ENCODE measurements at regions not wholly inside any gene's neighbourhood (a gene's known extent, or its start where the extent isn't known, plus 50 kb on each side); places are given as distances from the start of the nearest gene placed in this dataset.
"Not testable (repeated sequence)": the region's sequence is repeated elsewhere in the genome, so short reads cannot be mapped to it uniquely, and the experiment has no call there.

DNA sequence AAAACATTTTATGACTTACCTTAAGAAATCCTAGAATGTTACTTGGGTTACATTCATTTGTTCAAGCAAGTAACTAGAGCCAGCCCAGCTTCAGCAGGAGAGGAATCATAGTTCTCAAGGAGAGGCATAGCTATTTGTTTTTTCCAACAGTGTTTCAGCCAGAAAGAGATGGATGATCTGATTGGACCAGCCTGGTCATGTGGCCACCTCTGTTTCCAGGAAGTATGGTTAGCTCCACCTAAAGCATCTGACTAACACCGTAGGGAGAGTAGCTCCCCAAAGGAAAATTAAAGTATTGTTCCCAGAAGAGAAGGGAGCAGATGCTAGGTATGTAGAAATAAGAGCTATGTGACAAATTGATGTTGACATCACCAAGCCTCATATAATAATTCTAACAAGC is 417.1 kb downstream of the TAFA4 start:
- WGBS, 3 donors: 47 to 62% (median 54%) methylated on average over 1 of the region's 1 CpG
- Histone ChIP-seq H3K4me3 (no peak overlapping the region), H3K4me1 (ENCODE audit: insufficient read depth) (no peaks in the 10 kb centered on the region), H3K9me3 (no peaks in the 10 kb centered on the region), H3K27ac (no peak overlapping the region), H3K36me3 (no peaks in the 10 kb centered on the region), H3K27me3 (no peaks in the 10 kb centered on the region)
- intact Hi-C loops (cut with DNase I): loop anchor here in 1 of 4 donors (10.0 kb wide), 1 partner anchor 390 kb away; no protein-coding TSS in a partner anchor
- no peak for TF ChIP-seq POLR2A (IDR thresholded peaks at IDR 0.05)
- DNase-seq: no peak

- WGBS, 3 donors: 6 to 50% (median 44%) methylated on average over 2 of the region's 2 CpGs
- no peaks in the 10 kb centered on the region for H3K27me3 ChIP-seq
- no peak for DNase-seq
- no peak overlapping the region for H3K27ac ChIP-seq
- H3K36me3 ChIP-seq: no peaks in the 10 kb centered on the region
- no peaks in the 10 kb centered on the region for H3K9me3 ChIP-seq
- H3K4me1 ChIP-seq (ENCODE audit: insufficient read depth): no peaks in the 10 kb centered on the region
- intact Hi-C loops (cut with DNase I): no loop called here
- H3K4me3 ChIP-seq: no peak overlapping the region
- no peak for TF ChIP-seq EP300 (IDR thresholded peaks at IDR 0.05)
- TF ChIP-seq CTCF (IDR thresholded peaks at IDR 0.05): no peak
- no peak for TF ChIP-seq POLR2A (IDR thresholded peaks at IDR 0.05)
These were observed 428.1 kb downstream of the TAFA4 start for GRCh38 chr3:68504201-68504600.

GRCh38 chr3:68485845-68486244 is 446.5 kb downstream of the TAFA4 start:
- intact Hi-C loops (cut with DNase I); H3K4me3 ChIP-seq; H3K27me3 ChIP-seq; DNase-seq; H3K9me3 ChIP-seq; H3K36me3 ChIP-seq; H3K4me1 ChIP-seq (ENCODE audit: insufficient read depth); H3K27ac ChIP-seq: not testable (repeated sequence)
- 34 to 69% (median 63%) methylated on average over 1 of the region's 1 CpG for WGBS, 3 donors

- no peak for TF ChIP-seq CTCF (IDR thresholded peaks at IDR 0.05)
- TF ChIP-seq EP300 (IDR thresholded peaks at IDR 0.05): no peak
- TF ChIP-seq POLR2A (IDR thresholded peaks at IDR 0.05): no peak
- no peak for DNase-seq
- Histone ChIP-seq H3K27ac (no peak overlapping the region), H3K36me3 (no peaks in the 10 kb centered on the region), H3K4me1 (ENCODE audit: insufficient read depth) (no peaks in the 10 kb centered on the region), H3K27me3 (no peaks in the 10 kb centered on the region), H3K4me3 (no peak overlapping the region), H3K9me3 (no peaks in the 10 kb centered on the region)
- 9 to 28% (median 13%) methylated on average over 1 of the region's 1 CpG for WGBS, 3 donors
- intact Hi-C loops (cut with DNase I): no loop called here
These were observed 447.3 kb downstream of the TAFA4 start for GRCh38 chr3:68485051-68485450.

DNA sequence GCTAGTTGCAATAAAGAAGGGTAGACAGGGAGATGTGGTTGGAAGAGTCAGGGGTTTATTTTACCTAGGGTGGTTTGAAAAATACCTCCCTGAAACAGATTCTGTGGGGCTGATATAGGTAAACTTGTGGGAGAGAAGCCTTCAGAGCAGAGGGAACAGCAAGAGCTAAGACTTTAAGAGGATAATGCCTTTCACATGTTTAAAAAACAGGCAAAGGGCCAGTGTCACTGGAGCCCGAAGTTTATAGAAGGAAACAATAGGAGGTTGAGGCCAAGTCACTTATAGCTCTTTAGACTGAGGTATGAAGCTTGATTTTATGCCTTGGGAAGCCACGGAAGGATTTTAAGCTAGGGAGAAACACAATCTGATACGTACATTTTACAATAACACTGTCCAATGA is 448.7 kb downstream of the TAFA4 start:
- Histone ChIP-seq H3K27me3 (no peaks in the 10 kb centered on the region), H3K4me1 (ENCODE audit: insufficient read depth) (no peaks in the 10 kb centered on the region), H3K9me3 (no peaks in the 10 kb centered on the region), H3K4me3 (no peak overlapping the region), H3K27ac (no peak overlapping the region), H3K36me3 (no peaks in the 10 kb centered on the region)
- WGBS, 3 donors: 86 to 87% (median 87%) methylated on average over 3 of the region's 3 CpGs
- TF ChIP-seq EP300 (IDR thresholded peaks at IDR 0.05) (no peak), CTCF (IDR thresholded peaks at IDR 0.05) (no peak), POLR2A (IDR thresholded peaks at IDR 0.05) (no peak)
- intact Hi-C loops (cut with DNase I): no loop called here
- DNase-seq: no peak

DNA sequence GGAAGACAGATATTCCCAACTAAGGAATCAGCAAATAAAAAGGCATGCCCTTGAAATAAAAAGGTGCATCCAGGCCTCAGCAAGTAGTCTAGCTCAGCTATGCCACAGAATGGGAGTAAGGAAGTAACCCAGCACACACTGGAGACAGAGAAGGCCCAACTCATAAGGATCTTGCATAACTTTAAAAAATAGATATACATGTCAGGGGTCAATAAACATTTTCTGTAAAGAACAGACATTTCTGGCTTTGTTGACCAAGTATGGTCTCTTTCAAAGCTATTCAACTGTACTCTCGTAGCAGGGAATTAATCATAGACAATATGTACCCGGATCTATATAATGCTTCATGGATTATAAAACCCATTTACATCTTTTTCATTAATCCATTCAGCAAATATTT is 449.3 kb downstream of the TAFA4 start:
- Histone ChIP-seq H3K4me1 (ENCODE audit: insufficient read depth) (no peaks in the 10 kb centered on the region), H3K27me3 (no peaks in the 10 kb centered on the region), H3K27ac (no peak overlapping the region), H3K36me3 (no peaks in the 10 kb centered on the region), H3K4me3 (no peak overlapping the region), H3K9me3 (no peaks in the 10 kb centered on the region)
- 73 to 81% (median 81%) methylated on average over 2 of the region's 2 CpGs for WGBS, 3 donors
- TF ChIP-seq EP300 (IDR thresholded peaks at IDR 0.05) (no peak), POLR2A (IDR thresholded peaks at IDR 0.05) (no peak), CTCF (IDR thresholded peaks at IDR 0.05) (no peak)
- intact Hi-C loops (cut with DNase I): no loop called here
- DNase-seq: no peak

Measured in ovary (tissue), 7 donors.